ENCODE measurements at regions not wholly inside any gene's neighbourhood (a gene's known extent, or its start where the extent isn't known, plus 50 kb on each side); places are given as distances from the start of the nearest gene placed in this dataset.

GRCh38 chr11:127149410-127149809, 148.8 kb upstream of the KIRREL3 start:
- no CpG with 5 or more reads among the region's 1 CpG for WGBS (ENCODE audit: insufficient coverage)

GRCh38 chr11:127143251-127143650, 142.7 kb upstream of the KIRREL3 start:
- Mint-ChIP-seq H3K4me3 (no peak overlapping the region), H3K9me3 (ENCODE audit: insufficient read depth) (no peaks in the 10 kb centered on the region), H3K4me1 (no peaks in the 10 kb centered on the region), H3K27ac (no peak overlapping the region), H3K27me3 (no peaks in the 10 kb centered on the region)
- no peak for DNase-seq
- TF ChIP-seq CTCF (IDR thresholded peaks at IDR 0.05) (no peak), EZH2 (IDR thresholded peaks at IDR 0.05; ENCODE audit: borderline replicate concordance, insufficient read depth, low read depth, low read length, poor library complexity, severe bottlenecking) (no peak)
- Histone ChIP-seq H3K79me2 (ENCODE audit: control insufficient read depth, insufficient read depth, low read length) (no peaks in the 10 kb centered on the region), H3K4me2 (replicated peaks; ENCODE audit: low read depth, low read length, poor library complexity, severe bottlenecking) (no peak overlapping the region), H3K4me3 (ENCODE audit: control extremely low read depth in 1 of 5, extremely low read depth in 1 of 5, insufficient read depth in 1 of 5, low read depth in 2 of 5, low read length in 4 of 5) (no peak overlapping the region), H3K9me3 (ENCODE audit: control extremely low read depth in 1 of 3, control insufficient read depth in 2 of 3, insufficient read depth in 1 of 3, low read length in 2 of 3) (no peaks in the 10 kb centered on the region), H3K27ac (ENCODE audit: low read length in 2 of 2) (no peak overlapping the region), H4K20me1 (ENCODE audit: control insufficient read depth, insufficient read depth, low read length, poor library complexity, severe bottlenecking) (no peaks in the 10 kb centered on the region), H3K27me3 (replicated peaks in 1 of 4; ENCODE audit: control extremely low read depth in 1 of 4, control insufficient read depth in 3 of 4, insufficient read depth in 4 of 4, low read length in 3 of 4) (no peaks in the 10 kb centered on the region), H3K36me3 (replicated peaks in 1 of 2; ENCODE audit: control extremely low read depth in 1 of 2, control insufficient read depth in 1 of 2, extremely low read depth in 1 of 2, insufficient read depth in 2 of 2, low read length in 1 of 2) (no peaks in the 10 kb centered on the region), H2AFZ (ENCODE audit: insufficient read depth, low read depth, low read length, poor library complexity, severe bottlenecking) (no peak overlapping the region), H3K4me1 (ENCODE audit: control insufficient read depth in 2 of 2, insufficient read depth in 2 of 2, low read length in 2 of 2) (no peaks in the 10 kb centered on the region), H3K9ac (ENCODE audit: low read length) (no peak overlapping the region)
- no peak for ATAC-seq (ENCODE audit: low read depth)
- CTCF ChIA-PET, result no interaction called here
- intact Hi-C loops (cut with micrococcal nuclease), result no loop called here
- POLR2A ChIA-PET, result no interaction called here
- WGBS (ENCODE audit: insufficient coverage), result 98% methylated on average over 5 of the region's 7 CpGs

More at GRCh38 chr11:127149410-127149809, 148.8 kb upstream of the KIRREL3 start:
- no peak overlapping the region for H3K27ac ChIP-seq (ENCODE audit: low read length in 2 of 2)
- no peak overlapping the region for H3K4me3 Mint-ChIP-seq
- no peaks in the 10 kb centered on the region for H3K27me3 ChIP-seq (replicated peaks in 1 of 4; ENCODE audit: control extremely low read depth in 1 of 4, control insufficient read depth in 3 of 4, insufficient read depth in 4 of 4, low read length in 3 of 4)
- no peaks in the 10 kb centered on the region for H3K4me1 Mint-ChIP-seq
- ChIA-PET POLR2A (no interaction called here), CTCF (no interaction called here)
- no peaks in the 10 kb centered on the region for H4K20me1 ChIP-seq (ENCODE audit: control insufficient read depth, insufficient read depth, low read length, poor library complexity, severe bottlenecking)
- intact Hi-C loops (cut with micrococcal nuclease), result no loop called here
- H3K27me3 Mint-ChIP-seq, result no peaks in the 10 kb centered on the region
- no peaks in the 10 kb centered on the region for H3K36me3 ChIP-seq (replicated peaks in 1 of 2; ENCODE audit: control extremely low read depth in 1 of 2, control insufficient read depth in 1 of 2, extremely low read depth in 1 of 2, insufficient read depth in 2 of 2, low read length in 1 of 2)
- no peaks in the 10 kb centered on the region for H3K9me3 ChIP-seq (ENCODE audit: control extremely low read depth in 1 of 3, control insufficient read depth in 2 of 3, insufficient read depth in 1 of 3, low read length in 2 of 3)
- TF ChIP-seq EZH2 (IDR thresholded peaks at IDR 0.05; ENCODE audit: borderline replicate concordance, insufficient read depth, low read depth, low read length, poor library complexity, severe bottlenecking) (no peak), CTCF (IDR thresholded peaks at IDR 0.05) (no peak)
- H3K9ac ChIP-seq (ENCODE audit: low read length), result no peak overlapping the region
- no peaks in the 10 kb centered on the region for H3K4me1 ChIP-seq (ENCODE audit: control insufficient read depth in 2 of 2, insufficient read depth in 2 of 2, low read length in 2 of 2)
- no peak overlapping the region for H3K27ac Mint-ChIP-seq
- ATAC-seq (ENCODE audit: low read depth) (no peak), DNase-seq (no peak)
- no peak overlapping the region for H3K4me2 ChIP-seq (replicated peaks; ENCODE audit: low read depth, low read length, poor library complexity, severe bottlenecking)
- no peaks in the 10 kb centered on the region for H3K9me3 Mint-ChIP-seq (ENCODE audit: insufficient read depth)
- no peaks in the 10 kb centered on the region for H3K79me2 ChIP-seq (ENCODE audit: control insufficient read depth, insufficient read depth, low read length)
- H3K4me3 ChIP-seq (ENCODE audit: control extremely low read depth in 1 of 5, extremely low read depth in 1 of 5, insufficient read depth in 1 of 5, low read depth in 2 of 5, low read length in 4 of 5), result no peak overlapping the region
- H2AFZ ChIP-seq (ENCODE audit: insufficient read depth, low read depth, low read length, poor library complexity, severe bottlenecking), result no peak overlapping the region

Measured in B cell (primary cell).